Ovary (tissue), 3 donors: ENCODE measurements at regions not wholly inside any gene's neighbourhood (a gene's known extent, or its start where the extent isn't known, plus 50 kb on each side); places are given as distances from the start of the nearest gene placed in this dataset.

Experiments used
- CTCF ChIP-seq, 3 donors: fragments of 450-650 bp in 2 of 3; fragments of 200-600 bp in 1 of 3; IDR thresholded peaks; one replicate each; pipeline versions ENCODE4 v1.5.1 to v1.8.0; 2016 to 2022; ENCODE audit warnings: antibody characterized with exemption in 3 of 3, mild to moderate bottlenecking in 1 of 3
- EP300 ChIP-seq: sonication (generic); formaldehyde crosslinking; IDR thresholded peaks from one replicate; pipeline ENCODE4 v1.6.1; 2017; ENCODE audit warnings: antibody characterized with exemption
- donor health status: DM: no; HTN: no; CAD: no.

GRCh38 chr7:101699399-101699798 is 70.3 kb upstream of the MYL10 start:
- no peak for TF ChIP-seq CTCF (IDR thresholded peaks at IDR 0.05)
- TF ChIP-seq EP300 = no peak
